ENCODE measurements at regions not wholly inside any gene's neighbourhood (a gene's known extent, or its start where the extent isn't known, plus 50 kb on each side); places are given as distances from the start of the nearest gene placed in this dataset.
A peak's percentile ranks its signal among the peaks of the same experiment; 100 is the strongest.

GRCh38 chr15:44882499-44882968 is 74.0 kb upstream of the TERB2 start:
- no peak overlapping the region for H2BK12ac ChIP-seq (ENCODE audit: low read depth, low read length)
- no peak overlapping the region for H3K4me2 ChIP-seq (ENCODE audit: insufficient read depth in 1 of 2, low read depth in 2 of 2, low read length in 2 of 2)
- no peak overlapping the region for H2AK5ac ChIP-seq (ENCODE audit: low read depth, low read length)
- no peak overlapping the region for H3K4me3 ChIP-seq (ENCODE audit: extremely low read depth in 1 of 4, insufficient read depth in 2 of 4, low read depth in 3 of 4, low read length in 4 of 4)
- no peak overlapping the region for H4K91ac ChIP-seq (replicated peaks; ENCODE audit: insufficient read length, low read length)
- DNase-seq (ENCODE audit: low read depth in 1 of 2, low spot score in 2 of 2) = no peak
- no peaks in the 10 kb centered on the region for H3K79me1 ChIP-seq (ENCODE audit: low read depth, low read length)
- H2BK20ac ChIP-seq (ENCODE audit: low read length) = no peak overlapping the region
- no peak overlapping the region for H4K8ac ChIP-seq (ENCODE audit: extremely low read depth, insufficient read depth, low read length)
- peak overlapping the region; percentile 19; the same call in 1 of the 2 replicates for H3K18ac ChIP-seq (ENCODE audit: extremely low read depth, low read length)
- FAIRE-seq = no peak
- H3K4me1 ChIP-seq (replicated peaks in 1 of 4; ENCODE audit: control insufficient read depth in 3 of 4, insufficient read depth in 4 of 4, low read length in 3 of 4) = peaks cover 0 to 5% (median 0%) of the 10 kb centered on the region in 4 experiments; a peak in 2 of 7 replicates
- POLR2A ChIA-PET (ENCODE audit: partially characterized antibody) = interaction anchor here (0.7 kb wide), 1 partner anchor 235 kb away, joined by 3 read pairs; no protein-coding TSS in a partner anchor
- no peaks in the 10 kb centered on the region for H4K20me1 ChIP-seq (replicated peaks in 1 of 2; ENCODE audit: control insufficient read depth in 1 of 2, insufficient read depth in 2 of 2, low read length in 2 of 2)
- peaks cover 21% of the 10 kb centered on the region in 2 experiments for H3K9me3 ChIP-seq (ENCODE audit: insufficient read depth in 2 of 2, low read depth in 1 of 2, low read length in 1 of 2)
- no peaks in the 10 kb centered on the region for H3K27me3 ChIP-seq (replicated peaks in 1 of 4; ENCODE audit: control insufficient read depth in 3 of 4, extremely low read depth in 1 of 4, insufficient read depth in 3 of 4, low read length in 3 of 4)
- no peak overlapping the region for H3K4ac ChIP-seq (replicated peaks; ENCODE audit: insufficient read length, low read depth, low read length)
- H2AFZ ChIP-seq (ENCODE audit: low read length) = no peak overlapping the region
- H4K5ac ChIP-seq (ENCODE audit: insufficient read length, low read depth, low read length) = no peak overlapping the region
- H2BK120ac ChIP-seq (replicated peaks; ENCODE audit: low read depth, low read length) = no peak overlapping the region
- H3K27ac ChIP-seq (ENCODE audit: low read depth, low read length) = no peak overlapping the region
- no peaks in the 10 kb centered on the region for H3K79me2 ChIP-seq (ENCODE audit: control insufficient read depth in 1 of 2, insufficient read depth in 2 of 2, low read length in 2 of 2)
- no peaks in the 10 kb centered on the region; a peak in 1 of 8 replicates for H3K36me3 ChIP-seq (ENCODE audit: control insufficient read depth in 2 of 4, insufficient read depth in 4 of 4, low read length in 3 of 4)
- no peak overlapping the region for H3K23ac ChIP-seq (ENCODE audit: insufficient read length)
- no peaks in the 10 kb centered on the region for H3K23me2 ChIP-seq (ENCODE audit: low read depth, low read length)
- no peak overlapping the region; the same call in 1 of the 2 replicates for H2BK5ac ChIP-seq (ENCODE audit: low read depth, low read length)
- H3K56ac ChIP-seq (replicated peaks; ENCODE audit: insufficient read length, low read depth, low read length) = no peak overlapping the region
- no peak overlapping the region for H3K14ac ChIP-seq (ENCODE audit: insufficient read length)
- H3K9ac ChIP-seq (replicated peaks in 1 of 4; ENCODE audit: extremely low read depth in 1 of 4, low read depth in 3 of 4, low read length in 3 of 4) = no peak overlapping the region
- CTCF ChIA-PET (ENCODE audit: partially characterized antibody) = no interaction called here
- TF ChIP-seq MAX (IDR thresholded peaks at IDR 0.05) (no peak), CTCF (IDR thresholded peaks at IDR 0.05; ENCODE audit: control extremely low read depth in 1 of 3, insufficient read depth in 1 of 3, low read depth in 1 of 3, low read length in 3 of 3) (no peak), HDAC2 (IDR thresholded peaks at IDR 0.05; ENCODE audit: borderline replicate concordance in 1 of 2, low read depth in 2 of 2, low read length in 2 of 2) (no peak), NANOG (IDR thresholded peaks at IDR 0.05; ENCODE audit: insufficient read depth, low read depth, low read length, poor library complexity, severe bottlenecking) (no peak), JUN (IDR thresholded peaks at IDR 0.05; ENCODE audit: low read depth, low read length) (no peak), KDM1A (IDR thresholded peaks at IDR 0.05; ENCODE audit: borderline replicate concordance, low read length) (no peak), RXRA (IDR thresholded peaks at IDR 0.05; ENCODE audit: insufficient read depth, low read depth, low read length) (no peak), ZNF274 (IDR thresholded peaks at IDR 0.05; ENCODE audit: borderline replicate concordance, extremely low read depth, low read length) (no peak), MAFK (IDR thresholded peaks at IDR 0.05; ENCODE audit: low read depth, low read length) (no peak), BRCA1 (IDR thresholded peaks at IDR 0.05; ENCODE audit: low read depth, low read length) (no peak)
- 63% methylated on average over 5 of the region's 5 CpGs; no CpG with 5 or more reads in 1 of the 2 experiments for WGBS, 2 experiments (ENCODE audit: extremely low coverage in 1 of 2, insufficient coverage in 1 of 2, insufficient read length in 1 of 2, insufficient replicate concordance in 2 of 2, low coverage in 1 of 2, low lambda C conversion rate in 2 of 2, missing lambda C conversion rate in 1 of 2)
- H2BK15ac ChIP-seq (ENCODE audit: low read length) = no peak overlapping the region

Measured in H1 (cell line).